ENCODE measurements at regions not wholly inside any gene's neighbourhood (a gene's known extent, or its start where the extent isn't known, plus 50 kb on each side); places are given as distances from the start of the nearest gene placed in this dataset.
"Not testable (repeated sequence)": the region's sequence is repeated elsewhere in the genome, so short reads cannot be mapped to it uniquely, and the experiment has no call there.

DNA sequence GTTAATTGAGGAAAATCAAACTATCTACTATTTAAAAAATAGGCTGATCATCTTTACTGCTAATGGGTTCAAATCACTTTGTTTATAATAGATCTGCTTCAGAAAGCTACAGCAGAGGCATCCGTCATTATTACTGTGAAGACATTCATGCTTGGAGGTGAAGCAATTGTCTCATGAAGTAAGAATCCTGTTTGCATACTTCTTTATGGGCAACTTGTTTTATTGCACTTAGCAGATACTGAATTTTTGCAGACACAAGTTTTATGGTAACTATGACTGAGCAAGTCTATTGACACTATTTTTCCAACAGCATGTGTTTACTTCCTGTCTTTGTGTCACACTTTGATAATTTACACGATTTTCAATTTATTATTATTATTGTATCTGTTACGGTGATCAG lies 573.9 kb downstream of the RFPL4B start:
- no peak for DNase-seq (ENCODE audit: low read depth in 2 of 3, low spot score in 2 of 3)

DNA sequence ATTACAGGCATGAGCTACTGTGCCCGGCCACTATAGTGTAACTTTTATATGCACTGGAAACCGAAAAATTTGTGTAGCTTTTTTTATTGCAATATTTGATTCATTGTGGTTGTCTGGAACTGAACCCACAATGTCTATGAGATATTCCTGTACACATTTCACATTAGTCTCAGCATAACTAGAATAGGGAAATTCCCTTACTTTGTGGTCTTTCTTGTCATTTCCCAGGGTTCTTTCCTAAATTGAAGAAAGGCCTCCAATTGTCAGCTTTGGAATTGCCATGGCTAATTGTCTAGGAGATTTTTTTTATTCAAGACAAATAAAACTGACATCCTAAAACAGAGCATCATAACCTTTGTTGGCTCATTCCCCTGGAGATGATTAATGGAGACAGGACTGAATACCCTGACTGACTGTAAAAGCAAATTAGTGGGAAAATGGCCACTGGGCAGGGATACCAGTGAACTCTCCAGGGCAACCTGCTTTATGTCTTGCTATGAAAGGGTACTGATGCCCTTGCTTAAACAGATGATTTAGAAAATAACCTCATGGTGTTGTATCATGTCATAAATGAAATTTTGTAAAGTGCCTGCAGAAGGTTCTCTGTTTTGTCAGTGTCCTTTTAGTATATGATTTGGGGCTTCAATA lies 576.9 kb downstream of the RFPL4B start:
- DNase-seq (ENCODE audit: low read depth in 2 of 3, low spot score in 2 of 3), result no peak

DNA sequence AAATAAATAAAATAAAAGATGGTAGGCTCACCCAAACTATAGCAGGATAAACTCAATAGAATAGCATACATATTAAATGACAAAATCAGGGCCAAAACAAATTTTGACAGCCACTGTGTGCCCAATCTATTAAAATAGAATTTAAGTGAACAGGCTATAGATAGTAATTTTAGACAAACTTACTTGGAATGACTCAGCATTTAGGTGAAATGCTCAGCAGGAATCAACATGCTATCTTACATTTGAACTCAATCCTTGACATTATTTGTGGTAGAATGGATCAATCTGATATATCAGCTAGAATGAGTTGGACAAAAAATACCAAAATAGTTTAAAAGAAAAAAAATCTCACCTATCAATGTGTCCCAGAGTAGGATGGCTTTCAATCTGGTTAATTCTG lies 578.6 kb downstream of the RFPL4B start:
- DNase-seq (ENCODE audit: low read depth in 2 of 3, low spot score in 2 of 3), result no peak

DNA sequence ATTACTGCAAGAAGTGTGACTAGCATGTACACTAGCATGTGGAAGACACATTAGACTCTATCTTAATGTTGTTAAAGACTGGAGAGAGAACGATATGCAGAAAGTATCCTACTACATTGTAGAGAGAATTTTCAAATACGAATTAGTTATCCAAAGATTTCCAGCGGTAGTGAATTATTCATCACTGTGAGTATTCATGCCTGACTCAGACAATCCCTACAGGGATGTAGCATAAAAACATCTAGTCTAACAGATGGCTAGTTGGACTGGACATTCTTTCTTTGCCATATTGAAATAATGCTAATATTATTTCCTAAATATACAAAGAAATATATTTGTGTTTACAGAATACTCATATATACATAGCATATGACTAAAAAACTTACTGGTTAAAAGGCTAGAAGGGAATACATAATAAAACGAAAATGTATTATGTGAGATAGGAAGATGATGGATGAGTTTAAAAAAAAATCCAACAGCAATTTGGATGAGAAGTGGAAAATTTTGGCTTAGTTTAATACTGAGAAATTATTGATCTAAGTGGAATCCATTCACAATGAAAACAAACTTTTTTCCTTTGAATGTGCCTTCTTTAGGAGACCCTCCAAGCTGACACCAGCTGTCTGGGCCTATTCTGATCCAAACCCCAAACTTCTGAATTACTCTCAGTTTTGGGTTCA lies 580.7 kb downstream of the RFPL4B start:
- DNase-seq (ENCODE audit: low read depth in 2 of 3, low spot score in 2 of 3), result no peak

DNA sequence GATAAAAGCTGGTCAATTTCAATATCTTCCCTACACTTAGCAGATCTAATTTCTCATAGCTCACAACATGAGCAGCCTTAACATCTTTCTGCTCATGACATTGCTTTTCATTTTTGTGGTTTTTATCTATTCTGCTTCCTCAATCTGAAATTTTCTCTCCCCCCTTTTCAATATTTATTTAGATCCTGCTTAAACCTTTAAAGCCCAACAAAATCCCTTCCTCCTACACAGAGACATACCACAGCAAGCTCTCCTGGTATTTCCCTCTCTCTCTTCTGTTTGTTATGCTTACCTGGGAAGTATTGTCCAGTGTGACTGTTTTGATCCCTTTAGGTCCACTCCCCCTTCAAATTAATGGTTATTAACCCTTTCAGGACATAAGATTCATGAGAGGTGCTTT lies 582.5 kb downstream of the RFPL4B start:
- DNase-seq (ENCODE audit: low read depth in 2 of 3, low spot score in 2 of 3), result no peak

DNA sequence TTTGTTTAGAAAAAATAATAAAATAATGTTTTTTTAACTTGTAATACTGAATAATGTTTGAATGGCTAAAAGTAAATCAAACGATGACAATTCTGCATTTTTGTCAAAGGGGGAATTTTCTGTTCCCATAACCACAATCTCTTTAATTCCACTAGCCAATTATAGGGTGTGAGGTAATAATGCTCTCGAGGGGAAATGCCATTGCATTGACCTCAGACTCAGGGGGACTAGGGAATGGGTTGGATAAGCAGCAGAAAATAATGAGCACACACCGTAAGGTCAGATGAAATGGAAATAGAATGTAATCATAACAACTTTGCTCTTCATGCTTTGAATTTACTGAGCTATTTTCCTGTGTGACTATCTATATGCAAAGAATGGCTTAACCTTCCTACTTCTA lies 584.7 kb downstream of the RFPL4B start:
- DNase-seq (ENCODE audit: low read depth in 2 of 3, low spot score in 2 of 3), result no peak

DNA sequence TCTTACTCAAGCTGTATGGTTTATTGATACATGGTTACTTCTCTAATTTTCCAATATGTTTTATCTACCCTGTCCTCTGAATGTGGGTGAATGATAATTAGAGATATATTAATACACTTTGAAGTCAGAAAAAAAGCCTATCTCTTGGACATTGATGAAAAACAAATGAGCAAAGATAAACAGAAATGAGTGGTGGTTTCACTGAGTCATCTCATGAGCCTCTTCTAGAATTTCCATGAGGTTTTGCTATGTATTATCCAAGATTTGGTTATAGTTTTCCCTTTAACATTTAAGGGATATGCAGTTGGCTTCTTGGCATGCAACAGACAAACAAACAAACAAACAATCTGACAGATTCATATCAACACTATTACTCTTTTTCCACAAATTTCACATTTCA lies 586.8 kb downstream of the RFPL4B start:
- no peak for DNase-seq (ENCODE audit: low read depth in 2 of 3, low spot score in 2 of 3)

DNA sequence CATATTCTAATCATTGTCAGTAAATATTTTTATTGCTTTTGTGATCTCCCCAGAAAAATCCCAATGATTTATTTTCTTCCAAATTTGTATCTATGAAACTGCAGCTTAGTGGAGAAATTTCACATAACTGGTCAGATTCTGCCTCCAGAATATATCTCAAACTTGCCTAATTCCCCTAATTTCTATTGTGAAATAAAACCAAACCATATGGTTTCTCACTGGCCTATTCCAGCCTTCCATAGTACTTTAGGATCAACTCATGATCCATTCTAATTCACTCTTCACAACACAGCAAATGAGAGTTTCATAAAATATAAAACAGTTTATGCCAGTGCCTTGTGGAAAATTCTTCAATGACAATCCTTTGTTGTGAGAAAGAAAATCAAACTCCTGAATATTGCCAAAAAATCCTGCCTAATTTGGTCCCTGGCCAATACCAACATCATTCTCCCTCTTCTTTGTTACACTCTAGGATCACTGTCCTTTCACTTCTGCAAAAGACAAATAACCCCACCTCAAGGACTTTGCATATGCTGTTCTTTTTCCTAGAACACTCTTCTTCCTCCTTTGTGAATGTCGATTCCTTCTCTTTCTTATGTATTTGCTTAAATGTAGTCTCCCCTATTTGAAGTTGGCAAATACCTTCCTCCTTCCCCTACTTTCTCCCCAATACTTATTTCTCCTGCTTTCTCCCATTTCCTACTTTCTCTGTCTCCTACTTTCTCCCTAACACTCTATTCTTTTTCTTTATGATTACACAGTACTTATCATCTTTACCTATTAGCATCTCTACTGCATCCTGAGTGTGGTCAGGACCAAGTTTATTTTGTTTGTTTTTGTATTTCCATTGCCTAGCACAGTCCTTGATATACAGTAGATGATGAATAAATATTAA lies 587.5 kb downstream of the RFPL4B start:
- DNase-seq (ENCODE audit: low read depth in 2 of 3, low spot score in 2 of 3), result no peak

DNA sequence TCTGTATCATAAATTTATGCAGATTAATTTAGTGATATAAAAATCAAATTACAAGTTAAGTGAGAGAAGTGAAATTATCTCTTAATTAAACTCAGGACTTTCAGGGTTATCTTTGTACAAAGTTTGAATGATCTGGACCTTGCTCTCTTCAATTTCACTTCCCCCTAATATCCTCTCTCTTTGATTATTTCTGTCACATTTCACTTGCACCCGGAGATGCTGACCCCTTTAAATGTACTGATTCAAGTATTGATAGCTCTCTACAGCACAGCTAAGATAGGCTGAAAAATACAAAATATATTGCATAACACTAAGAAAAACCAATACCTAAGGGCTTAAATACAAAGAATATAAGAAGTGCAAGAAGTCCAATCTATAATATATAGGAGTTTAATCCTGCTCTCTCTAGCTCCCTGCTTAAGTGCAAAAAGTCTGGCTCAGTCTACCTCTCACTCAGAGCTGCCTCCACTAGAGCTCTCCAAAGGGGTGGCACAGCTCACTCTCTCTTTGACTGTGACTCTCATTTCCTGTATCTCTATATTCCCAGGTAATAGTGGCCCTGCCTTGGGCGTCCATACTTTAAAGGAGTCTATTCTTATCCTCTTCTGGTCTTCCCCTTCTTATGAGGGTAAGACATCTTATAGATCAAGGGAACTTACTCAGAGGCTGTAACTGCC lies 588.4 kb downstream of the RFPL4B start:
- DNase-seq (ENCODE audit: low read depth in 2 of 3, low spot score in 2 of 3), result no peak

DNA sequence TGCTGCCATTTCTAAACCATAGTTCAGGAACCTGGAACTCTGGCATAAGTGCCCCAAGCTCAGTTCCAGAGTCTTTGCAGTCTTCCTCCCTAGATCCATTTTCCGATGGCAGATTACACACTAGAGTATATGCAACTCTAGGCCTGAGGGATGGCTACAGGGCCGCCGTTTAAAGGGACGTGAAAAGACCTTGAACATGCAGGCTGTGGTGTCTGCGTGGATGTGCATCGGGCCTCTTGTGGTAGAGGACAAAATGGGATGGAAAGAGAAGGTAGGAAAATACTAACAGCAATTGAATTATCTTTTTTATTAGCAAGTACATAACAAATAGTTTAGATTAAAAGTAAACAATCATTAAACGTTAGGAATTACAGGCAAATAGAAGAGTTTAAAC lies 588.9 kb downstream of the RFPL4B start:
- DNase-seq (ENCODE audit: low read depth in 2 of 3, low spot score in 2 of 3), result no peak

DNA sequence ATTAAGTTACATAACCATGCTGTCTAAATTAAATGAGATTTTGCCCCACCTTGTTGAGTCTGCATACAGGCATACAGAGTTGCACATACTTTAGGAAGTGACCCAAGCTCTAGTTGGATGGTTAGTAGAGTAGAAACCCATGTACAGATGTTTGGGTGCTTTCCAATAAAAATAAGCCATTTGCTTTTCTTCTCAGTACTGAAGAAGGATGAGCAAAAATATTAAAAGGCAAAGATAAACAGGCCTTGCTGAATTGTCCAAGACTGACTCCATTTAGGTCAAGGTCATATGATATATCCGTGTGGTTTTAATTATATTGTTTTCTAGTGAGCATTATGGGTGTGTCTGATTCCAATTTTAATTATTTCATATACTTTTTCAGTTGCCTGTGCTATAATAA lies 589.4 kb downstream of the RFPL4B start:
- DNase-seq (ENCODE audit: low read depth in 2 of 3, low spot score in 2 of 3), result no peak

DNA sequence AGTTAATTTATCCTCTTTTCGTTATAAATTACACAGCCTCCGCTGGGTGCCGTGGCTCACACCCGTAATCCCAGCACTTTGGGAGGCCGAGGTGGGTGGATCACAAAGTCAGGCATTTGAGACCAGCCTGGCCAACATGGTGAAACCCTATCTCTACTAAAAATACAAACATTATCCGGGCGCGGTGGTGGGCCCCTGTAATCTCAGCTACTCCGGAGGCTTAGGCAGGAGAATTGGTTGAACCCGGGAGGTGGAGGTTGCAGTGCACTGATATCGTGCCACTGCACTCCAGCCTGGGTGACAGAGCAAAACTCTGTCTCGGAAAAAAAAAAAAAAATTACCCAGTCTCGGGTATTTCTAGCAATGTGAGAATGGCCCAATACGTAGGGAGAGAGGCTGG lies 590.6 kb downstream of the RFPL4B start:
- not testable (repeated sequence) for DNase-seq (ENCODE audit: low read depth in 2 of 3, low spot score in 2 of 3)

DNA sequence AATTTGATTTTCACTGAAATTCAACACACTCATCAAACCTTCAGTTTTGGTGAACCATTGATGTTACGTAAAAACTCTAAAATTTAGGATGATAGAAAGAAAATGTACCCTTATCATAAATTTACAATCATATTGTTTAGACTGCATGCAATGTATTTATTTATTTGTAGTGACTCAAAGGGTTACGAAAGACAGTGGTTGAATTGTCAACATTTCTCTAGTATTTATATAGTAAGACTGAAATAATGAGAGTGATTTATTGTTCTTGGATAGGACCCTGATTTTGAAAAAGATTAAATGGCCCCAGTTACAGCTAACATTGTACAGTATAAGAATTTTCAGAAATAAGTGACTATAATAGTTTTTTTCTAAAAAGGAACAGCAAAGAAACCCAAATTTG lies 591.5 kb downstream of the RFPL4B start:
- DNase-seq (ENCODE audit: low read depth in 2 of 3, low spot score in 2 of 3), result no peak

DNA sequence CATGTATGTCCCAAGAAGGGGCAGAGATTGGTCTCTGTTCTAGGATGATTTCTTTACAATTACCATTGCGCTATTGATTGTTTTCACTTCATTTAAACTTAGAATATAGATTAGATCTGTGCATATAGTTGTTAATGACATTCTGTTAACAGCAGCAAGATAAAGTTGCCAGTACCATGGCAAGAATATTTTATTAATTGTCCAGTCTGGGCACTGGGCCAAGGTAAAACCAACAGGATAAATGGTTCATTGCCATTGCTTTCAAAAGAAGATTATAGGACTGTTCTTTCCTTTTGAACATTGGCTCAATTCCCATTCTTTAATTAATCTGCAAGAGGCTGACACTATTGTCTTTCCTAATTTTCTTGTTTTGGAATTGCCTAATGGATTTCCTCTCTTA lies 592.4 kb downstream of the RFPL4B start:
- no peak for DNase-seq (ENCODE audit: low read depth in 2 of 3, low spot score in 2 of 3)

DNA sequence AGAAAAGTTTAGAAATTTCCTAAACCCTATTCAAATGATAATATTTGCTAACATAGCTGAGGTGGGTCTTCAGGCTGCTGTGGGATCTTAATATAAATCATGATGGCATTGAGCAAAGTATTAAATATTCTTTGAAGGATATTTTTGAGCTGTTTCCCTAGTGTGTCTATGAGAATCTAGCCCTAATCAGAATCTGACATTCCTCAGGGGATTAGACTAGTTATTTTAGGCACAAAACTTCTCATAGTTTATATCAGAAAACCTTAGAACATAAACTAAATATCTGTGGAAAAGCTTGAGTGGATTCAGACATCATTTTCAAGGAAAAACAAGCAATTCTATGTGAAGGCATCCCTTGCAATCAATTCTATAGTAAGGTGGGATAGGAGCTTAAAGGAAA lies 594.5 kb downstream of the RFPL4B start:
- DNase-seq (ENCODE audit: low read depth in 2 of 3, low spot score in 2 of 3), result no peak

DNA sequence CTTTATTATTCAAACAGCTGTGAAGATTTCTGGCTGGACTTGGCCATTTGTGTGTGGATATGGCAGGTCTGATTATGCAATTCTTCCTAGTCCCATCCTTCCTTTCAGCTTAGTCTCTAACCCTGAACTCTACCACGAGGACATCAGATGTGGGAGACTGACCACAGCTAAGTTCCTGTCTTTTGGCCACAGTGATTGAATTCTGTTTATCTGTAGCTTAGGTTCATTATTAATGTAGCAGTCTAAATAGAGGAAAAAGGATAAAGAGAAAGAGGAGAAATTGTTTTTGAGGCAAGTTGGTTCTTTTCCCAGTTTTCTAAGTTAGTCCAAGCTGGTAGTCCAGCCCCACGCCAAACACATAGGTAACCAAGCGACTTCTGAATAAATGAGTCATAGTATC lies 598.9 kb downstream of the RFPL4B start:
- DNase-seq (ENCODE audit: low read depth in 2 of 3, low spot score in 2 of 3), result no peak

DNA sequence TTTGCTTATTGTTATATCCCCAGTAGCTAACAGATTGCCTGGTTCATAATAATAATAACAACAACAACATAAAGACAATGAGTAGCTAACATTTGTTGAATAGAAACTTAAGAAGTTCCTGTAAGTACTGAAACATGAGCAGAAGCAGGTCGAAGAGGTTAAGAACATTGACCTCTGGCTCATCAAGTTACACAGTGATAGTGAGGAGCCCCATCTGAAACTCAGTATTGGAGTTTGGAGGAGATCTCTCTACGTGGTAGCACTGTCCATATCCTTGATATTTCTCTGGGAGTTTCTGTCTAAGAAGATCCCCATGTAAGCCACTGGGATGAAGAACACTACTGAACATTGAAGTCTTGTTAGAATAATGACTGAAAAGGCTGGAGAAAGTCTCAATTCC lies 600.4 kb downstream of the RFPL4B start:
- DNase-seq (ENCODE audit: low read depth in 2 of 3, low spot score in 2 of 3), result no peak

DNA sequence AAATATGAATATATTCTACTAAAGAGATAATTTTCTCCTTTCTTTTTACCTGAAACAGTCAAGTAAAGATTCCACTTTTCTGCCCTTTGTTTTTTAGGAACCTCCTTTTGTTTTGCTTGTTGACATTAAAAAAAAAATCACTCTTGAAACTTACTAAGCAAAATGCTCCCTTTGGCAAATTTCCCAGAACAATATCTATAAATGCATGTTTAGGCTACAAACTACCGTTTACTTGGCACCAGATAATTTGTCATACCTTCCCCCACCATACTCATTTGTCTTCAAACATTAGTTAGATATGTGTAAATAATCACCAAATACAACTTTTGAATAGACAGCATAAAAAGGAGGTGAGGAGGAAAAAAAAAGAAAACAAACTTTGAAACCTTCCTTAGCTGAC lies 604.7 kb downstream of the RFPL4B start:
- no peak for DNase-seq (ENCODE audit: low read depth in 2 of 3, low spot score in 2 of 3)

DNA sequence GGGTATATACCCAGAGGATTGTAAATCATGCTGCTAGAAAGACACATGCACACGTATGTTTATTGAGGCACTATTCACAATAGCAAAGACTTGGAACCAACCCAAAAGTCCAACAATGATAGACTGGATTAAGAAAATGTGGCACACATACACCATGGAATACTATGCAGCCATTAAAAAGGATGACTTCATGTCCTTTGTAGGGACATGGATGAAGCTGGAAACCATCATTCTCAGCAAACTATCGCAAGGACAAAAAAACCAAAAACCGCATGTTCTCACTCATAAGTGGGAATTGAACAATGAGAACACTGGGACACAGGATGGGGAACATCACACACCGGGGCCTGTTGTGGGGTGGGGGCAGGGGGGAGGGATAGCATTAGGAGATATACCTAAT lies 608.6 kb downstream of the RFPL4B start:
- not testable (repeated sequence) for DNase-seq (ENCODE audit: low read depth in 2 of 3, low spot score in 2 of 3)

DNA sequence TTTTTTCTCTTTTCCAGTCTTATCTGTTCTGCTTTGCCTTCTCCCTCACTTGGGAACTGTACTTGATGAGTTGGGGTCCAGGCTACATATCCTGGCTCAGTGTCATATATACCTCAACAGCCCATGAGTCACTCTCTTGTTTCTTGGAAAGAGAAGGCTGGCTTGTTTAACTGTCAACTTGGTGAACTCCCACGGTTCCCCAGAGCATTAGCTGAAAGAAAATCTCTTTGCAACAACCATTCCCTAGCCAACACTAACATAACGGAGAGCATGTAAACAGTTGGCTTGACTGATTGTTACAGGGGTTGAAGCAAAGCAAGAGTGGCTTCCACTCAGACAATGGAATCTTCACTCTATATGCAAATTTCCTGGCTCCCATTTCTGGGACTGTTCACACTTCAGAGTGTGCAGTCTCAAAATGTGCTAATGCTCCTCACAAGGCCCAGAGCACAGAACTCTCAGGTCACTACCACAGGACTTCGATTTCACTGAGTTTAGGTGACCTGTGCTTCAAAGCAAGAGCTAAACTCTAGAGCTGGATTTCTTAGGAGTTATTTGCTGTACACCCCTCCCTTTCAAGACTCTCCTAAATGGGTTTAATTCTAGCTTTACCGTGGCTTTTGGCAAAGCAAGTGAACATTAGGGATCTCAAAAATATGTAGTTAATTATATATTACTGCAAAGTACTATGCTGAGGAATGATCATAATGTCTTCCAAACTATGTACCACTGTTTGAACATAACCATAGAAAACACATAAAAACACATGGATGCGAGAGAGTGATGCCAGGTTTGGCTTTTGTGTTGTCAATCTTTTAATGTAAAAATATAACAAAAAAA lies 609.8 kb downstream of the RFPL4B start:
- DNase-seq (ENCODE audit: low read depth in 2 of 3, low spot score in 2 of 3), result no peak
